ENCODE measurements at regions not wholly inside any gene's neighbourhood (a gene's known extent, or its start where the extent isn't known, plus 50 kb on each side); places are given as distances from the start of the nearest gene placed in this dataset.

- H3K9ac ChIP-seq (ENCODE audit: low read depth in 2 of 2, low read length in 2 of 2): no peak overlapping the region
- H3K27me3 ChIP-seq: no peaks in the 10 kb centered on the region
- intact Hi-C loops (cut with DNase I): no loop called here
- H3K36me3 ChIP-seq: no peaks in the 10 kb centered on the region
- DNase-seq: no peak
- H3K27ac ChIP-seq: no peak overlapping the region
- no peaks in the 10 kb centered on the region for H3K9me3 ChIP-seq
- TF ChIP-seq CTCF (IDR thresholded peaks at IDR 0.05): no peak
- no peak overlapping the region for H3K4me3 ChIP-seq
- H3K4me1 ChIP-seq: no peaks in the 10 kb centered on the region
Observed at GRCh38 chr12:60119327-60119726, 523.5 kb downstream of the SLC16A7 start.

- intact Hi-C loops (cut with DNase I): no loop called here
- no peaks in the 10 kb centered on the region for H3K9me3 ChIP-seq
- TF ChIP-seq CTCF (IDR thresholded peaks at IDR 0.05): no peak
- no peak for DNase-seq
- no peaks in the 10 kb centered on the region for H3K36me3 ChIP-seq
- no peak overlapping the region for H3K27ac ChIP-seq
- no peaks in the 10 kb centered on the region for H3K27me3 ChIP-seq
- no peak overlapping the region for H3K4me3 ChIP-seq
- H3K4me1 ChIP-seq: no peaks in the 10 kb centered on the region
- H3K9ac ChIP-seq (ENCODE audit: low read depth in 2 of 2, low read length in 2 of 2): no peak overlapping the region
Observed at GRCh38 chr12:60120199-60120598, 524.4 kb downstream of the SLC16A7 start.

- no peak overlapping the region for H3K27ac ChIP-seq
- intact Hi-C loops (cut with DNase I): no loop called here
Observed at GRCh38 chr12:60123557-60123956, 527.7 kb downstream of the SLC16A7 start.

GRCh38 chr12:60137513-60137912, 541.7 kb downstream of the SLC16A7 start:
- H3K9me3 ChIP-seq: no peaks in the 10 kb centered on the region
- intact Hi-C loops (cut with DNase I): no loop called here
- no peaks in the 10 kb centered on the region for H3K27me3 ChIP-seq
- TF ChIP-seq CTCF (IDR thresholded peaks at IDR 0.05): no peak
- no peak overlapping the region for H3K27ac ChIP-seq
- H3K4me3 ChIP-seq: no peak overlapping the region
- no peaks in the 10 kb centered on the region for H3K4me1 ChIP-seq
- H3K9ac ChIP-seq (ENCODE audit: low read depth in 2 of 2, low read length in 2 of 2): no peak overlapping the region
- no peak for DNase-seq
- H3K36me3 ChIP-seq: no peaks in the 10 kb centered on the region

More at GRCh38 chr12:60123557-60123956, 527.7 kb downstream of the SLC16A7 start:
- no peaks in the 10 kb centered on the region for H3K9me3 ChIP-seq
- TF ChIP-seq CTCF (IDR thresholded peaks at IDR 0.05): no peak
- no peaks in the 10 kb centered on the region for H3K36me3 ChIP-seq
- no peaks in the 10 kb centered on the region for H3K27me3 ChIP-seq
- no peaks in the 10 kb centered on the region for H3K4me1 ChIP-seq
- H3K9ac ChIP-seq (ENCODE audit: low read depth in 2 of 2, low read length in 2 of 2): no peak overlapping the region
- DNase-seq: no peak
- H3K4me3 ChIP-seq: no peak overlapping the region

GRCh38 chr12:60138526-60138925, 542.7 kb downstream of the SLC16A7 start:
- Histone ChIP-seq H3K27me3 (no peaks in the 10 kb centered on the region), H3K36me3 (no peaks in the 10 kb centered on the region), H3K27ac (no peak overlapping the region), H3K4me3 (no peak overlapping the region), H3K4me1 (no peaks in the 10 kb centered on the region), H3K9ac (ENCODE audit: low read depth in 2 of 2, low read length in 2 of 2) (no peak overlapping the region), H3K9me3 (no peaks in the 10 kb centered on the region)
- no peak for TF ChIP-seq CTCF (IDR thresholded peaks at IDR 0.05)
- no peak for DNase-seq
- intact Hi-C loops (cut with DNase I): no loop called here

GRCh38 chr12:60144395-60144794, 548.6 kb downstream of the SLC16A7 start:
- no peak for TF ChIP-seq CTCF (IDR thresholded peaks at IDR 0.05)
- intact Hi-C loops (cut with DNase I): no loop called here
- H3K27ac ChIP-seq: no peak overlapping the region

More at GRCh38 chr12:60144395-60144794, 548.6 kb downstream of the SLC16A7 start:
- no peaks in the 10 kb centered on the region for H3K27me3 ChIP-seq
- DNase-seq: no peak
- no peaks in the 10 kb centered on the region for H3K36me3 ChIP-seq
- H3K9me3 ChIP-seq: no peaks in the 10 kb centered on the region
- no peak overlapping the region for H3K9ac ChIP-seq (ENCODE audit: low read depth in 2 of 2, low read length in 2 of 2)
- no peaks in the 10 kb centered on the region for H3K4me1 ChIP-seq
- no peak overlapping the region for H3K4me3 ChIP-seq

All from colonic mucosa (tissue), 4 donors.